ENCODE measurements at regions not wholly inside any gene's neighbourhood (a gene's known extent, or its start where the extent isn't known, plus 50 kb on each side); places are given as distances from the start of the nearest gene placed in this dataset.

- peak; percentile 40 for DNase-seq (ENCODE audit: low read depth)
Observed at GRCh38 chr6:92644104-92644791, 775.1 kb downstream of the EPHA7 start.

GRCh38 chr6:92635553-92636153 is 783.7 kb downstream of the EPHA7 start:
- DNase-seq (ENCODE audit: low read depth) = no peak

- no peak for DNase-seq (ENCODE audit: low read depth)
Observed at GRCh38 chr6:92634561-92634960, 784.8 kb downstream of the EPHA7 start.

GRCh38 chr6:92623431-92623830 is 795.9 kb downstream of the EPHA7 start:
- no peak for DNase-seq (ENCODE audit: low read depth)

- DNase-seq (ENCODE audit: low read depth) = no peak
Observed at GRCh38 chr6:92617721-92618120, 801.6 kb downstream of the EPHA7 start.

- peak; percentile 27 for DNase-seq (ENCODE audit: low read depth)
Observed at GRCh38 chr6:92608751-92609150, 810.6 kb downstream of the EPHA7 start.

- DNase-seq (ENCODE audit: low read depth) = no peak
Observed at GRCh38 chr6:92593201-92593600, 826.2 kb downstream of the EPHA7 start.

GRCh38 chr6:92589996-92590395 is 829.4 kb downstream of the EPHA7 start:
- no peak for DNase-seq (ENCODE audit: low read depth)

GRCh38 chr6:92588148-92588547 is 831.2 kb downstream of the EPHA7 start:
- DNase-seq (ENCODE audit: low read depth) = no peak

GRCh38 chr6:92587525-92587924 is 831.8 kb downstream of the EPHA7 start:
- no peak for DNase-seq (ENCODE audit: low read depth)

- DNase-seq (ENCODE audit: low read depth) = no peak
Observed at GRCh38 chr6:92586236-92586977, 833.0 kb downstream of the EPHA7 start.

GRCh38 chr6:92582211-92582610 is 837.1 kb downstream of the EPHA7 start:
- peak; percentile 12 for DNase-seq (ENCODE audit: low read depth)

- peak; percentile 77 for DNase-seq (ENCODE audit: low read depth)
Observed at GRCh38 chr6:92577077-92577719, 842.2 kb downstream of the EPHA7 start.

GRCh38 chr6:92568541-92568940 is 850.8 kb downstream of the EPHA7 start:
- DNase-seq (ENCODE audit: low read depth) = no peak

- no peak for DNase-seq (ENCODE audit: low read depth)
Observed at GRCh38 chr6:92566632-92567031, 852.7 kb downstream of the EPHA7 start.

- no peak for DNase-seq (ENCODE audit: low read depth)
Observed at GRCh38 chr6:92564376-92564775, 855.0 kb downstream of the EPHA7 start.

GRCh38 chr6:92559611-92560010 is 859.7 kb downstream of the EPHA7 start:
- no peak for DNase-seq (ENCODE audit: low read depth)

- DNase-seq (ENCODE audit: low read depth) = no peak
Observed at GRCh38 chr6:92559003-92559402, 860.4 kb downstream of the EPHA7 start.

- no peak for DNase-seq (ENCODE audit: low read depth)
Observed at GRCh38 chr6:92550501-92550900, 868.9 kb downstream of the EPHA7 start.

GRCh38 chr6:92545861-92546260 is 873.5 kb downstream of the EPHA7 start:
- no peak for DNase-seq (ENCODE audit: low read depth)

GRCh38 chr6:92541448-92542060 is 877.8 kb downstream of the EPHA7 start:
- peak; percentile 11 for DNase-seq (ENCODE audit: low read depth)

GRCh38 chr6:92538926-92539325 is 880.4 kb downstream of the EPHA7 start:
- DNase-seq (ENCODE audit: low read depth) = no peak

Data from HT1080 (cell line).